AG04450 (cell line): ENCODE measurements at regions not wholly inside any gene's neighbourhood (a gene's known extent, or its start where the extent isn't known, plus 50 kb on each side); places are given as distances from the start of the nearest gene placed in this dataset.
"Not testable (repeated sequence)": the region's sequence is repeated elsewhere in the genome, so short reads cannot be mapped to it uniquely, and the experiment has no call there.

ENCODE experiments used
- CTCF ChIA-PET: fragments of 300-600, 350-600 bp; formaldehyde crosslinking; extraction: SDS; loops from one replicate; lab custom pipeline; 2022; ENCODE audit warnings: antibody characterized with exemption, inconsistent platforms; lab: Charles Lee
- POLR2A ChIA-PET: fragments of 350-600 bp; formaldehyde crosslinking; extraction: SDS; loops from one replicate; lab custom pipeline; 2021; ENCODE audit warnings: antibody characterized with exemption, inconsistent platforms; lab: Yijun Ruan, JAX
- DNase-seq: peaks from one replicate; pipeline ENCODE4 v3.0.0-alpha.2; 2011; ENCODE audit warnings: low read depth, low spot score
- H3K27ac ChIP-seq: one replicate; pipeline ENCODE4 v1.5.1; 2012; ENCODE audit warnings: low read depth, low read length, control low read depth
- H3K27me3 ChIP-seq: one replicate; pipeline ENCODE4 v1.6.0; 2012; ENCODE audit warnings: low read length; ENCODE audit not compliant: control insufficient read depth, insufficient read depth
- H3K4me3 ChIP-seq: 2 replicates; pipeline ENCODE4 v1.5.1; 2011; ENCODE audit warnings: mild to moderate bottlenecking, low read depth, low read length, control low read depth
- H3K9me3 ChIP-seq: 2 replicates; pipeline ENCODE4 v1.5.1; 2012; ENCODE audit warnings: low read length; ENCODE audit not compliant: control insufficient read depth, insufficient read depth
- CTCF ChIP-seq: IDR thresholded peaks from 2 replicates; pipeline ENCODE4 v1.5.1; 2011; ENCODE audit warnings: low read depth, low read length, control low read depth, inconsistent platforms

GRCh38 chr14:96717116-96717515, 80.1 kb upstream of the VRK1 start:
- no peak overlapping the region for H3K27ac ChIP-seq
- DNase-seq = no peak
- ChIA-PET POLR2A (no interaction called here), CTCF (no interaction called here)
- H3K27me3 ChIP-seq = peaks cover 2% of the 10 kb centered on the region
- no peaks in the 10 kb centered on the region for H3K9me3 ChIP-seq
- no peak for TF ChIP-seq CTCF
- H3K4me3 ChIP-seq = no peak overlapping the region

GRCh38 chr14:96718407-96718806, 78.8 kb upstream of the VRK1 start:
- no peaks in the 10 kb centered on the region for H3K9me3 ChIP-seq
- CTCF ChIA-PET = no interaction called here
- no peaks in the 10 kb centered on the region for H3K27me3 ChIP-seq
- POLR2A ChIA-PET = no interaction called here
- no peak overlapping the region for H3K4me3 ChIP-seq
- TF ChIP-seq CTCF = no peak
- DNase-seq = no peak
- no peak overlapping the region for H3K27ac ChIP-seq

- H3K27ac ChIP-seq, H3K9me3 ChIP-seq, POLR2A ChIA-PET, DNase-seq, H3K27me3 ChIP-seq, CTCF ChIA-PET, H3K4me3 ChIP-seq: not testable (repeated sequence)
Measured at GRCh38 chr14:96720702-96721101, 76.5 kb upstream of the VRK1 start.

GRCh38 chr14:96722736-96723135, 74.4 kb upstream of the VRK1 start:
- H3K27ac ChIP-seq = no peak overlapping the region
- no peak for DNase-seq
- H3K9me3 ChIP-seq = no peaks in the 10 kb centered on the region
- ChIA-PET CTCF (no interaction called here), POLR2A (no interaction called here)
- no peak for TF ChIP-seq CTCF
- no peak overlapping the region for H3K4me3 ChIP-seq
- no peaks in the 10 kb centered on the region for H3K27me3 ChIP-seq

GRCh38 chr14:96723946-96724345, 73.2 kb upstream of the VRK1 start:
- no peak for DNase-seq
- Histone ChIP-seq H3K9me3 (no peaks in the 10 kb centered on the region), H3K4me3 (no peak overlapping the region), H3K27me3 (peaks cover 3% of the 10 kb centered on the region), H3K27ac (no peak overlapping the region)
- CTCF ChIA-PET = no interaction called here
- no peak for TF ChIP-seq CTCF
- POLR2A ChIA-PET = no interaction called here

- CTCF ChIA-PET = no interaction called here
- Histone ChIP-seq H3K27me3 (peaks cover 3% of the 10 kb centered on the region), H3K27ac (no peak overlapping the region), H3K4me3 (no peak overlapping the region), H3K9me3 (no peaks in the 10 kb centered on the region)
- POLR2A ChIA-PET = no interaction called here
- no peak for TF ChIP-seq CTCF
- DNase-seq = no peak
Measured at GRCh38 chr14:96725232-96725631, 72.0 kb upstream of the VRK1 start.
